Astrocyte (in vitro differentiated cells and primary cell): ENCODE measurements at regions not wholly inside any gene's neighbourhood (a gene's known extent, or its start where the extent isn't known, plus 50 kb on each side); places are given as distances from the start of the nearest gene placed in this dataset.

ENCODE experiments used
- EZH2 ChIP-seq: IDR thresholded peaks from 2 replicates; pipeline ENCODE4 v1.6.1; 2012; ENCODE audit warnings: mild to moderate bottlenecking, low read length, inconsistent platforms; ENCODE audit not compliant: insufficient read depth
- TF ChIP-seq, protein P1 (sequence below): IDR thresholded peaks from 2 replicates; pipeline ENCODE4 v1.5.1; 2011; ENCODE audit warnings: low read depth, mild to moderate bottlenecking, inconsistent platforms, low read length, moderate library complexity; ENCODE audit not compliant: insufficient read depth

DNA sequence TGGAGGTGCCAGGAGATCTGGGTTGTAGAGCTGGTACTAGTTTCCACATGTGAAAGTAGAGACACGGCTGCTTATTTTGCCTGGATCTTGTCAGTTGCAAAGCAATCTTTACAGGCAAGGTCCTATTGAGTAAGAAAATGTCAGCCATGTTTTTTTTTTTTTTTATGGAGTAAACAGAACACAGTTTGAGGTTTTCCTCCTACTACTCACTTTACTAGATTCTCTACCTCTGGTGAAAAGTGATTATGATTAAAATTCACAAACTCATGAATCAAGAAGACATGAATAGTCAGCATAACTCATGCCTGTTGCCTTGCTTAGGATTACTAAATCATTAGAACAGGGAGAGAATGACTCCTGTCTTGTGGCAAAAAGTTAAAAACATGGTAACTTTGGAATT lies 70.1 kb upstream of the PNPT1 start:
- TF ChIP-seq, protein P1, sequence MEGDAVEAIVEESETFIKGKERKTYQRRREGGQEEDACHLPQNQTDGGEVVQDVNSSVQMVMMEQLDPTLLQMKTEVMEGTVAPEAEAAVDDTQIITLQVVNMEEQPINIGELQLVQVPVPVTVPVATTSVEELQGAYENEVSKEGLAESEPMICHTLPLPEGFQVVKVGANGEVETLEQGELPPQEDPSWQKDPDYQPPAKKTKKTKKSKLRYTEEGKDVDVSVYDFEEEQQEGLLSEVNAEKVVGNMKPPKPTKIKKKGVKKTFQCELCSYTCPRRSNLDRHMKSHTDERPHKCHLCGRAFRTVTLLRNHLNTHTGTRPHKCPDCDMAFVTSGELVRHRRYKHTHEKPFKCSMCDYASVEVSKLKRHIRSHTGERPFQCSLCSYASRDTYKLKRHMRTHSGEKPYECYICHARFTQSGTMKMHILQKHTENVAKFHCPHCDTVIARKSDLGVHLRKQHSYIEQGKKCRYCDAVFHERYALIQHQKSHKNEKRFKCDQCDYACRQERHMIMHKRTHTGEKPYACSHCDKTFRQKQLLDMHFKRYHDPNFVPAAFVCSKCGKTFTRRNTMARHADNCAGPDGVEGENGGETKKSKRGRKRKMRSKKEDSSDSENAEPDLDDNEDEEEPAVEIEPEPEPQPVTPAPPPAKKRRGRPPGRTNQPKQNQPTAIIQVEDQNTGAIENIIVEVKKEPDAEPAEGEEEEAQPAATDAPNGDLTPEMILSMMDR: no peak
- no peak for TF ChIP-seq EZH2
